Lung (tissue), 11 donors: ENCODE measurements at regions not wholly inside any gene's neighbourhood (a gene's known extent, or its start where the extent isn't known, plus 50 kb on each side); places are given as distances from the start of the nearest gene placed in this dataset.

Experiments
- ATAC-seq: fragments of 200-7000 bp; cut with Tn5 transposase; one replicate; pipeline ENCODE4 v1.9.1; 2020; ENCODE audit warnings: moderate number of reproducible peaks; ENCODE audit not compliant: insufficient read depth, low FRiP score
- DNase-seq, 3 donors: peaks; one replicate each; pipeline ENCODE4 v3.0.0-alpha.2; 2013 to 2017
- H3K27ac ChIP-seq, 2 donors: one replicate each; pipeline ENCODE4 v1.5.1; 2013; ENCODE audit warnings: mild to moderate bottlenecking in 2 of 2, moderate library complexity in 2 of 2, control low read depth in 1 of 2, inconsistent platforms in 1 of 2, low read depth in 1 of 2, low read length in 1 of 2
- H3K27me3 ChIP-seq, 3 donors: one replicate each; pipeline ENCODE4 v1.5.1; 2013; ENCODE audit warnings: low read length in 2 of 3; ENCODE audit not compliant: control insufficient read depth in 3 of 3, insufficient read depth in 3 of 3
- H3K36me3 ChIP-seq, 4 donors: one replicate each; pipeline ENCODE4 v1.5.1; 2013; ENCODE audit warnings: low read length in 4 of 4, mild to moderate bottlenecking in 1 of 4, moderate library complexity in 1 of 4; ENCODE audit not compliant: control insufficient read depth in 4 of 4, insufficient read depth in 4 of 4
- H3K4me1 ChIP-seq, 5 donors: one replicate each; pipeline ENCODE4 v1.5.1; 2013; ENCODE audit warnings: low read length in 5 of 5, mild to moderate bottlenecking in 2 of 5, moderate library complexity in 1 of 5; ENCODE audit not compliant: control insufficient read depth in 5 of 5, insufficient read depth in 5 of 5
- H3K4me3 ChIP-seq: one replicate; pipeline ENCODE4 v1.5.1; 2013; ENCODE audit warnings: mild to moderate bottlenecking, control low read depth, moderate library complexity
- H3K9ac ChIP-seq, 2 donors: one replicate each; pipeline ENCODE4 v1.5.1; 2013; ENCODE audit warnings: low read length in 2 of 2, control low read depth in 1 of 2; ENCODE audit not compliant: insufficient read depth in 1 of 2
- H3K9me3 ChIP-seq, 4 donors: one replicate each; pipeline ENCODE4 v1.5.1; 2013; ENCODE audit warnings: low read length in 3 of 4, mild to moderate bottlenecking in 1 of 4, moderate library complexity in 1 of 4; ENCODE audit not compliant: control insufficient read depth in 4 of 4, insufficient read depth in 3 of 4
- WGBS, 2 donors: extraction: QIAGEN DNeasy Blood & Tissue Kit; methylation state at CpG; one replicate each; pipeline ENCODE4 v1.1.7; 2013; 5-methylcytosine and 5-hydroxymethylcytosine counted together
- TF ChIP-seq, protein P1 (sequence below): IDR thresholded peaks from 2 replicates; pipeline ENCODE4 v1.5.1; 2012; ENCODE audit warnings: mild to moderate bottlenecking; ENCODE audit errors: control extremely low read depth, extremely low read depth
- donor health status: control.
- donor health status: control.
- donor health status: Bipolar disorder and iron deficiency.
- donor health status: healthy.
- donor health status: DM: yes; HTN: yes; CAD: no.

DNA sequence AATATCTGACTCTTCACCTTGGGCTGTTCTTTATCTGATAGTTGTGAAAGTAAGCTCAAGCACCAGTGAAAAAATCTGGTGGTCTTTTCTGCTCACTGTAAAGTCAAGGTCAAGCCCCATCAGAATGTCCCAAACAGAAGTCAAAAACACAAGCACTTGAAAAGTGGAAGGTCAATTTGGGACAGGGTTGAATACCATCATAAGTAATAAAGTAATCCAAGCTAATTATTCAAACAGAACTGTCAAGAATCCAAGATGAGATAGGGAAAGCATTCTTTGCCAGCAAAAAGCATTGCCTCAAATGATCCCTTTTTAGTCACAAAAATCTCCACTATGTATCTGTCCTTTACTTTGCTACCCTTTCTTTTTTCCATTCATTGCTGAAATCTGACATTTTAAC lies 430.1 kb upstream of the NPVF start:
- no peak overlapping the region for H3K9ac ChIP-seq
- H3K4me3 ChIP-seq, result no peak overlapping the region
- DNase-seq (no peak), ATAC-seq (no peak)
- H3K9me3 ChIP-seq, result no peaks in the 10 kb centered on the region
- no peaks in the 10 kb centered on the region for H3K27me3 ChIP-seq
- TF ChIP-seq, protein P1, sequence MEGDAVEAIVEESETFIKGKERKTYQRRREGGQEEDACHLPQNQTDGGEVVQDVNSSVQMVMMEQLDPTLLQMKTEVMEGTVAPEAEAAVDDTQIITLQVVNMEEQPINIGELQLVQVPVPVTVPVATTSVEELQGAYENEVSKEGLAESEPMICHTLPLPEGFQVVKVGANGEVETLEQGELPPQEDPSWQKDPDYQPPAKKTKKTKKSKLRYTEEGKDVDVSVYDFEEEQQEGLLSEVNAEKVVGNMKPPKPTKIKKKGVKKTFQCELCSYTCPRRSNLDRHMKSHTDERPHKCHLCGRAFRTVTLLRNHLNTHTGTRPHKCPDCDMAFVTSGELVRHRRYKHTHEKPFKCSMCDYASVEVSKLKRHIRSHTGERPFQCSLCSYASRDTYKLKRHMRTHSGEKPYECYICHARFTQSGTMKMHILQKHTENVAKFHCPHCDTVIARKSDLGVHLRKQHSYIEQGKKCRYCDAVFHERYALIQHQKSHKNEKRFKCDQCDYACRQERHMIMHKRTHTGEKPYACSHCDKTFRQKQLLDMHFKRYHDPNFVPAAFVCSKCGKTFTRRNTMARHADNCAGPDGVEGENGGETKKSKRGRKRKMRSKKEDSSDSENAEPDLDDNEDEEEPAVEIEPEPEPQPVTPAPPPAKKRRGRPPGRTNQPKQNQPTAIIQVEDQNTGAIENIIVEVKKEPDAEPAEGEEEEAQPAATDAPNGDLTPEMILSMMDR, result no peak
- H3K4me1 ChIP-seq, result peaks cover 3 to 49% (median 22%) of the 10 kb centered on the region in 5 donors
- H3K36me3 ChIP-seq, result no peaks in the 10 kb centered on the region
- H3K27ac ChIP-seq, result no peak overlapping the region

DNA sequence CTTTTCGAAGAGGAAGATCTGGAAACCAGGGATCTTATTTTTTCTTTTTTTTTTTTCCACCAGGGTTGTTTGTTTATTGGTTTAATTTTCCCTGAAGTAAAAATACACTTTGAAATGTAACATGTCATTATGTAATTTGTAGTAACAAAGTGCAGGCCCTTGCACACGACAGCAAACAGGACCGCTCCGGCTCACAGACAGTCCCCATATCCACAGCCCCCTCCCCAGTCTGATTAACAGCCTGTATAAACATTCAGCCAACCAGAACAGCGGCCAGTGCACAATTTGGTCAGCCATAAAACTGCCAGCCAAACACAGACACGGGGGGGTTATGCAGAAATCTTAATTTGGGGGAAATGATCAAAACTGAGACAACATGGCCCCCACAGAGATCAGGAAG lies 431.6 kb upstream of the NPVF start:
- WGBS, 2 donors, result 75 to 80% methylated on average over 6 of the region's 6 CpGs
- no peak for DNase-seq
- no peaks in the 10 kb centered on the region for H3K27me3 ChIP-seq

DNA sequence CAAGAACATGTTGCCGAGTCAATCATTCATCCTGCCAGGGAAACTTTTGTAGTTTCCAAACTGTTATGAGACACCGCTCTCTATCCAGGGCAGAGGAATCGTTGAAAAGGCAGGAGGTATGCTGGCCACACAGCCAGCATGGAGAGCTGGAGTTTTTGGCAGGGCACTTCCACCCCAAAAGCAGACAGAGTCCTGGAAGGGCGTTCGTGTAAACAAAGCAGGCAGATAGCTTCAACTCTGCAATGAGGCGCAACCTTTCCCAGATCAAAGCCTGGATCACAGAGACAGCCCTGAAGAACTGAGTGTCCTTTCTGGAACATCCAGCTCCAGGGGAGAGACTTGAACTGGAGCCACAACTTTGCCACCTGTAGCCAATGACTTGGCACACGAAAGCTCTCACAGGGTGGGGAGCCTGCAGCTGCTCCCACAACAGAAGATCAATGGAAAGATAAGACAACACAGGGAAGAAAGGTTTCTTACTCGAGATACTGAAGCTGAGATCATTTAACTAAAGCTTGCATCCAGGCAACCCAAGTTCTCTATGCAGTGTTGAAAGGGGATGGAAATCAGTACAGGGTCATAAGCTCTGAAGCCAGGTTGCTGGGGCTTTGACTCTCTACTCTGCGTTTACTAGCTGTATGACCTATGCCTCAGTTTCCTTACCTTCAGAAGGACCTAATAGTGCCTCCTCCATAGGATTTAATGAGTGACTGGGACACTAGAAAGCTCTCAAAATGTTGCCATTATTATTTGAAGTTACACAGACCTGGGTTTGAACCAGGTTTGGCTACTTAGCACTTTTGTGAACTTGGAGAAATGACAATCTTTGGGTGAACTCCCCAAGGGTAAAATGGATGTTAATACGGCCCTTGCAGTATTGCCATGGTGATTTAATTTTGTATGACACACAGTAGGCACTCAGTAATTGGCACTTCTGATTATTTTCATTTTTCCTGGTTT lies 434.8 kb upstream of the NPVF start:
- TF ChIP-seq, protein P1, result no peak
- Histone ChIP-seq H3K36me3 (no peaks in the 10 kb centered on the region), H3K9me3 (no peaks in the 10 kb centered on the region), H3K27me3 (no peaks in the 10 kb centered on the region), H3K9ac (peak overlapping the region in 1 of 2 donors; percentile 35), H3K4me3 (no peak overlapping the region), H3K27ac (peak overlapping the region in 1 of 2 donors; percentile 52), H3K4me1 (peaks cover 3 to 39% (median 9%) of the 10 kb centered on the region in 5 donors)
- DNase-seq, result no peak
- 66 to 80% methylated on average over 10 of the region's 10 CpGs for WGBS, 2 donors
- no peak for ATAC-seq

More for the DNA sequence above, 431.6 kb upstream of the NPVF start:
- ATAC-seq, result no peak
- no peaks in the 10 kb centered on the region for H3K9me3 ChIP-seq
- TF ChIP-seq, protein P1, result no peak
- H3K9ac ChIP-seq, result no peak overlapping the region
- H3K36me3 ChIP-seq, result no peaks in the 10 kb centered on the region
- H3K4me1 ChIP-seq, result peaks cover 3 to 60% (median 22%) of the 10 kb centered on the region in 5 donors
- H3K27ac ChIP-seq, result peak overlapping the region in 1 of 2 donors; percentile 33
- H3K4me3 ChIP-seq, result no peak overlapping the region
